Right renal pelvis (tissue), 4 donors: ENCODE measurements at regions not wholly inside any gene's neighbourhood (a gene's known extent, or its start where the extent isn't known, plus 50 kb on each side); places are given as distances from the start of the nearest gene placed in this dataset.
"Not testable (repeated sequence)": the region's sequence is repeated elsewhere in the genome, so short reads cannot be mapped to it uniquely, and the experiment has no call there.

Experiments used
- DNase-seq, 4 donors: peaks; one replicate each; pipeline ENCODE4 v3.0.0-alpha.2; 2013; ENCODE audit warnings: low read depth in 4 of 4, low spot score in 3 of 4, missing footprints in 1 of 4

DNA sequence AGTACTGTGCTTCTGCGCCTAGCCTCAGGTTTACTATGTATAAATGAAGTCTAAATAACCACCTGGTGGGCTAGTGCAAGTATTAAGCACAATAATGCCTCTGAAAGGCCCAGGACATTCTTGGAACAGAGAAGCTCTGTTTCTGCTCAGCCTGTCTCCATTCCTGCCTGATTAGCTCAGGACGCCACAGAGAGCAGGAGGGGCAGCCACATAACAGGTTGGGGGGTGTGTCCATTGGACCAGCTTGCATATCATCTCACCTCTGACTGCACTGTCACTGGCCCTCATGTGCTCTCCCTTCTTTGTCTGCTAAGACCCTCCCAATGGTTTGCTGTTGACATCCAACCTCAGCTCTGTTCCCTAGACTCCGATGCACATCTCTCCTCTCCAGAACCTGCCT, 52.8 kb upstream of the IKZF1 start:
- no peak for DNase-seq

DNA sequence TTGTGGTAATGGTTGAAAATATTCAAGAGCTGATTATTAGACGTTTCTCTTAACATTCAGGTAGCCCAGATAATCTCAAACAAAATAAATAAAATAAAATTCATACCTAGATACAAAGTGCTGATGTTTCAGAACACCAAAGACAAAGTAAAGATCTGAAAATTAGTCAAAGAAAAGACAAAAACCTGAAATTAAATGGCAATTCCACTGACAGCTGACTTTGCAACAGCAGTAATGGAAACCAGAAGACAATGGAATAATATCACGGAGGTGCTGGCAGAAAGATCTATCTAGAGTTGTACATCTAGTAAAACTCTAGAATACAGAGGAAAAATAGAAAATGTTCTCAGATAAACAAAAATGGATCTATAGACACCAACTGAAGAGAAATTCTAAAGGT, 58.0 kb upstream of the IKZF1 start:
- DNase-seq: no peak

DNA sequence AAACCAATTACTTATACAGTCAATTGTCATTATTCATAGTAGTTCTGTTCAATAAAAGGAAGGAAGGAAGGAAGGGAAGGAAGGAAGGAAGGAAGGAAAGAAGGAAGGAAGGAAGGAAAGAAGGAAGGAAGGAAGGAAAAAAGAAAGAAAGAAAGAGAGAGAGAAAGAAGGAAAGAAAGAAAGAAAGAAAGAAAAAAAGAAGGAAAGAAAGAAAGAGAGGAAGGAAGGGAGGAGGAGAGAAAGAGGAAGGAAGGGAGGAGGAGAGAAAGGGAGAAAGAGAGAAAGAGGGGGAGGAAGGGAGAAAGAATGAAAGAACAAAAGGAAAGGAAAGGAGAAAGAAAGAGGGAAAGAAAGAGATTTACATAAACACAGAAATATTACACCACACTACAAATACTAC, 62.4 kb upstream of the IKZF1 start:
- DNase-seq: not testable (repeated sequence)

- not testable (repeated sequence) for DNase-seq
Measured at GRCh38 chr7:50240699-50241098, 63.8 kb upstream of the IKZF1 start.

- DNase-seq: no peak
Measured at GRCh38 chr7:50229964-50230363, 74.6 kb upstream of the IKZF1 start.

DNA sequence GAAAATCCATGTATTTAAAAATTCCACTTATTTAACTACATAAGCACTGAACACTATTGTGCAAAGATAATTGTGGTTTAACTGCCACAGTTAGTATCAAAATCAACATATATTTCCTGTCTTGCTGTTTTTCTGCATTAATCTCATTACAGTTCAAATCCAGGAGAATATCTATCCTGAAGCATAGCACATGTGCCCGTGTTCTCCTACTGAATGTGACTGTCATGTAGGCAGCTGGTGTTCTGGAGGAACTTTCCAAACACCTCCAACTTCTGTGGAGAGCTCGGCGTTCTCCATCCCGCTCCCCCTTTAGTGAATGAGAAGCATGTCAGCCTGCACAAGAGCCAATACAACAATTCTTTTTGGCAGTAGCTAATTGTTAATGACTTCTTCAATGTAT, 76.4 kb upstream of the IKZF1 start:
- no peak for DNase-seq

GRCh38 chr7:50227726-50228125, 76.8 kb upstream of the IKZF1 start:
- DNase-seq: no peak

- no peak for DNase-seq
Measured at GRCh38 chr7:50226669-50227068, 77.8 kb upstream of the IKZF1 start.

DNA sequence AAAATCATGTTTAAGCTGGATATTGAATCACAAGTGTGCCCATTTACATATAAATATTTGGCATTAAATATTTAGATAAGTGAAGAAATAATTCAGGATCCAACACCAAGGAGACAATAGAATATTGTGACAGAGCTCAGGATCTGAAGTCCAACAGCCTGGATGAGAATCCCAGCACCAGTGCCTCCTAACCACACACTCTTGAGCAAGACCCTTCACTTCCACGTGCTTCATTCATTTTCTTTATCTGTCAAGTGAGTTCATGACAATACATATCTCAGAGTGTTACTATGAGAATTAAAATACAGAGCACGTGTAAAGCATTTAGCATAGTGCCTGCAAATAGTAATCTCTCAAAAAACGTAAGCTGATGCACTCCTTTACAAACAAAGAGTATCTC, 78.4 kb upstream of the IKZF1 start:
- no peak for DNase-seq

- no peak for DNase-seq
Measured at GRCh38 chr7:50221433-50221832, 83.1 kb upstream of the IKZF1 start.

DNA sequence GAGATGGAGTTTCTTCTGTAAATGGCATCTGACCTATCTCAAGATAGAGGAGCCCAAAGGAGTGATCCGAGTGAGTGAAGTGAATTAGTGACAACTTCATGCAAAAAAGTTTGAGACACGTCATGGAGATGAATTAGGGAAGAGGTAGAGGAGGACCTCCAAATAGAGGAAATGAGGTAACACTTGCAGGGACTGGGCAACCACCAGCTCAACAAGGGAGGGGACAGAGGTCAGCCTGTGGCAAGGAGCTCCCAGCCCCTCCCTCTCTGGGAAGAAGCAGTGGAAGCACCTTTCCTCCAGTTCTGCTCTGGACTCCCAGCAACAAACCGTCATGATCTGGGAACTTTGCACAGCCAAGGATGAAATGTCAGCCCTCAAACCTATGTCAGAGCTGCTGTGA, 83.5 kb upstream of the IKZF1 start:
- no peak for DNase-seq

DNA sequence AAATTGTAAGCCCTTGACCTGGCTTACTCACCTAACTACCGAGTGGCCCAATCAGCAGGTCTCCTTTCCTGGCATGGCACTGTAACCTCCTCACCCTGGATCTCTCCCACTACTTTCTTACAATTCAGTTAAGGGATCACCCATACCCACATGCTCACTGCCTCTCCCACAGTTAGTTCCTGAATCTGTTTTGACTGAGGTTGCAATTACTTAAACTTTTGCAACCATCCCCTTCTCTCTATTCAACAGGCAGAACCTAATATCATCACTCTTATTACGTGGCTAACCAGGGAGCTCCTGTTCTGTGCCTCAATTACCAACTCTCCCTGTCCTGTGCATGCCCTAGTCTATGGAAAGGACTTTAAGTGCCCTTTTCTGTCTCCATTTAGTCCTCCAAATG, 84.2 kb upstream of the IKZF1 start:
- DNase-seq: no peak

- no peak for DNase-seq
Measured at GRCh38 chr7:50217821-50218281, 86.7 kb upstream of the IKZF1 start.

- DNase-seq: no peak
Measured at GRCh38 chr7:50217401-50217800, 87.1 kb upstream of the IKZF1 start.

- DNase-seq: no peak
Measured at GRCh38 chr7:50216626-50217025, 87.9 kb upstream of the IKZF1 start.

DNA sequence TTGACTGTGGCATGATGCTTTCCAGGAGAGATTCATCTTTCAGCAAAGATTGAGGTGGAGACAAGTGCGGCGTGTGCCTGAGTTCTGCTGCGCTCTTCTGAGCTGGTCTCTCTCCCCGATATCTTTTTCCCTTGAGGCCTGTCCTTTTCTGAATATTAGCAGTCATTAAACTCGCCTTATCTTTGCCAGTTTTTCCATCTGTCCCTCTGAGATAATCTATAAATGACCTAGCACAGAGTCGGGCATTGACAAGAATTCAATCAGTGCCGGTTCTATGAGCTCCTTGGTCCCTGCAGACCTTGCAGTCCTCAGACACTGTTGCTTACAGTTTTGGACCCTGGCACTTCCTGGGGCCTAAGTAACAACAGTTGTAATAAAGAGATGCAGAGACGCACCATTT, 89.7 kb upstream of the IKZF1 start:
- DNase-seq: no peak

DNA sequence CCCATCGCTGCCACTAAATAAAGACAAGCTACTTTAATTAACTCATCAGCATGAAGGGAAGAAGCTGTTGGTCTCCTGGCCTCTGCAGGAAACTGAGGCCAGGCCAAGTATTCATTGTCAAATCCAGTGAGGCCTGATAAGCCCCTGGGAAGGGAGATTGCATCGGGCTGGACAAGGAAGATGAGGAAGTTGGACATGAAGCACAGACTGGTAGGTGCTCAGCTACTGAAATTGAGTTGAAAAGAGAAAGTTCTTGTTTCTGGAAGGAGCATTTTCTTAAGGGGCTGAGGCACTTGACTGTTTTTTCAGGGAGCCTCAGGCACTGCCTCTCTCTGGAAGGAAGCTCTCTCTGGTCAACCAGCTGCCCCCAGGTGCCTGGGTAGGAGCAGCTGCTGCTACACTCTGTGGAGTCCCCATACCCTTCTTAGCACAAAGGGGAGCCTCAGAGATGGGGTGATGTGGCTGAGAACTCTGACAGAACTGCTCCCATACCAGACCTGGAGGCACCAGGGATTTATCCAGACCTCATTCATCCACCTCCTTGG, 90.3 kb upstream of the IKZF1 start:
- DNase-seq: no peak

GRCh38 chr7:50213622-50214017, 90.9 kb upstream of the IKZF1 start:
- no peak for DNase-seq

DNA sequence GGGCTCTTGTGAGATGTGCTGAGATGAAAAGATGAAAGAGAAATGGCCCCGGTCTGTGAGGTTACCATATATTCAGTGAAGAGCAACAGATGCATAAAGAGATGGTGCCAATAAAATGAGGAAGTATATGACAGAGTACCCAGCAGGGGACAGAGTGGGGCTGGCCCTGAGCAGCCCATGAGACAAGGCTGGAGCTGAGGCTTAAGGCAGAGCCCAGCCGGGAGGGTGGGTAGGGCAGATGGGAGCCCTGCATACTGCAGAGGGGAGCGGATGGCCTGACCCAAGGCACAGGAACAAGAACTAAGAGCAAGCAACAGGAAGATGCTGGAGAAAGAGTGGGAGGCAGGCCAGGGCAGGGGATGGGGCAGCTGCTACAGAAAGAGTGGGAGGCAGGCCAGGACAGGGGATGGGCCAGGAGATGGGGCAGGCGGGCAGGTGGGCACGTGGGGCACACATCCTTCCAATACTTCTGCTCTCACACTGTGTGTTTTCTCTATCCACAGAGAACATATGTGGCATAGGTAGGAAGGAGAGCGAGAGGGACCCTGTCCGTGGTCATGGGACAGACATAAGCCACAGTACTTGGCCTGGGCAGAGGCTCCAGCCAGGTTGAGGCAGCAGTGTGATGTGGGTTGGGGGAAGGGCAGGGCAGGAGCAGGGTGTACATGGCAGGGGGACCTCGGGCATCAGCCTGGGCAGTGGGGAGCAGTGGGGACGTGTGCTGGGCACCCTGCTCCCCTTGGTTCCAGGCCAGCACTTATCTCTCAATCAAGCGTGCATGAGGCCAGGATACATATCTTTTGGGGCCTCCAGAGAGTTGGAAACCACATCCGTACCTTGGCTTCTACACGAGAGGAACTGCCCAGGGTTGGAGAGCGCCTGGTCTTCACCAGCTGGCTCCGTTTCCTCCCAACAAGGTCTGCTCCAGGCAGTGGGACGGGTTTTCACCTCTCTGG, 91.6 kb upstream of the IKZF1 start:
- DNase-seq: no peak

DNA sequence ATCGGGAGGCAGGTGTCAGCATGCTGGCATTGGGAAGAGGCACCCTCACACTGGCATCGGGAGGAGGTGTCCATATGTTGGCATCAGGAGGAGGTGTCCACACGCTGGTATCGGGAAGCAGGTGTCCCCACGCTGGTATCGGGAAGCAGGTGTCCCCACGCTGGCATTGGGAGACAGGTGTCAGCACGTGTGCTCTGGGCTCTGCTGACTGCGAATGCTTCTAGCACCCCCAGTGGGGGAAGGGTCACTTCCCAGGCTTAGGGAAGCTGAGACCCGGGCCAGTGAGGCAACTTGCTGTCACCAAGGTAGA, 92.5 kb upstream of the IKZF1 start:
- DNase-seq: no peak

DNA sequence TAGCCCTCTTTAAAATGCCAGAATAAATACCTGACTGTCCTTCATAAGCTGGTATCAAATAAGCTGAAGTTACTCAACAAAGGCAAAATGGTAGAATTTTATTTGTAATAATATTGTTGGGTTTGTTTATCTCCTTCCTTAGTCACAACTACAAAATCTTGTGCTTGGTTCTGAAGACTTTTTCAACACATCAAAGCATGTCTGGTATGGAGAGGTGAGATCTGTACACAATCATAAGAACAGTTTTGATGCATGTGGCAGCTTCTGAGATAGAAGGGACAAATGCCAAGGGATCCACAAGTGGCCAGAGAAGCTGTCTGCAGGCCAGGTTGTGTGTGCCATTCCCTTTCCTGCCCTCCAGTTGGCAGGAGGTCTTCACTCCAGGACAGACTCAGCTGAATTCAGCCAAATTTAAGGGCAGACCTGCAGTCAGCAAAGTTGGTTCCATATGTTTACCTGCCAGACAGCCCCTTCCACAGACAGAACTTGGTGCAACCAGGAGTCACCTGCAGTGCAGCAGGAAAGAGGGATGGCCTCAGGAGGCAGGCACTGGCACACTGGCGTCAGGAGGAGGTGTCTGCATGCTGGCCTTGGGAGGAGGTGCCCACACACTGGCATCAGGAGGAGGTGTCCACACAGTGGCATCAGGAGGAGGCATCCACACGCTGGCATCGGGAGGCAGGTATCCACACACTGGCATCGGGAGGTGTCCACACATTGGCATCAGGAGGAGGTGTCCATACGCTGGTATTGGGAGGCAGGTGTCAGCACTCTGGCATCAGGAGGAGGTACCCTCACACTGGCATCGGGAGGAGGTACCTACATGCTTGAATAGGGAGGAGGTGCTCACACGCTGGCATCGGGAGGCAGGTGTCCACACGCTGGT, 93.1 kb upstream of the IKZF1 start:
- no peak for DNase-seq
